Gastroesophageal sphincter (tissue), 3 donors: ENCODE measurements at regions not wholly inside any gene's neighbourhood (a gene's known extent, or its start where the extent isn't known, plus 50 kb on each side); places are given as distances from the start of the nearest gene placed in this dataset.

Experiments
- CTCF ChIP-seq, 4 experiments: fragments of 200-600 bp in 2 of 4; fragments of 450-650 bp in 2 of 4; sonication (generic) in 1 of 4; IDR thresholded peaks; one replicate each; pipeline ENCODE4 v1.5.1; 2017 to 2019; ENCODE audit warnings: antibody characterized with exemption in 4 of 4, mild to moderate bottlenecking in 2 of 4, moderate library complexity in 2 of 4
- POLR2A ChIP-seq, 2 donors: fragments of 450-650 bp; IDR thresholded peaks; one replicate each; pipeline ENCODE4 v1.6.1; 2017; ENCODE audit warnings: antibody characterized with exemption in 2 of 2, mild to moderate bottlenecking in 2 of 2, moderate library complexity in 1 of 2

- TF ChIP-seq CTCF (IDR thresholded peaks at IDR 0.05) (no peak), POLR2A (IDR thresholded peaks at IDR 0.05) (no peak)
Observed at GRCh38 chr2:104384961-104385360, 469.0 kb upstream of the POU3F3 start.
